Esophagus squamous epithelium (tissue), 4 donors: ENCODE measurements at regions not wholly inside any gene's neighbourhood (a gene's known extent, or its start where the extent isn't known, plus 50 kb on each side); places are given as distances from the start of the nearest gene placed in this dataset.

ENCODE experiments used
- POLR2A ChIP-seq, 4 donors: fragments of 450-650 bp; IDR thresholded peaks; one replicate each; pipeline ENCODE4 v1.6.1; 2017; ENCODE audit warnings: antibody characterized with exemption in 4 of 4, mild to moderate bottlenecking in 4 of 4, moderate library complexity in 3 of 4
- TF ChIP-seq, protein P1 (sequence below), 6 experiments: fragments of 450-650 bp in 4 of 6; fragments of 200-600 bp in 2 of 6; sonication (generic) in 2 of 6; IDR thresholded peaks; one replicate each; pipeline ENCODE4 v1.5.1; 2016 to 2019; ENCODE audit warnings: antibody characterized with exemption in 6 of 6, mild to moderate bottlenecking in 4 of 6, moderate library complexity in 4 of 6

DNA sequence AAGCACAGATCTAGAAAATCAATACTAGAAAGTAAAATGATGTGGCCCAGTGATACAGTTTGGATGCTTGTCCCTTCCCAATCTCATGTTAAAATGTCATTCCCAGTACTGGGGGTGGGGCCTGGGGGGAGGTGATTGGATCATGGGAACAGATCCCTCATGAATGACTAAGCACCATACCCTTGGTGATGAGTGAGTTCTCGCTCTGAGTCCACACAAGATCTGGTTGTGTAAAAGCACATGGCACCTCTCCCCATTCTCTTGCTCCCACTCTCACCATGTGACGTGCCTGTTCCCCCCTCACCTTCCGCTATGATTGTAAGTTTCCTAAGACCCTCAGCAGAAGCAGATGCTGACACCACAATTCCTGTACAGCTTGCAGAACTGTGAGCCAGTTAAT lies 234.2 kb upstream of the CDH6 start:
- TF ChIP-seq, protein P1, sequence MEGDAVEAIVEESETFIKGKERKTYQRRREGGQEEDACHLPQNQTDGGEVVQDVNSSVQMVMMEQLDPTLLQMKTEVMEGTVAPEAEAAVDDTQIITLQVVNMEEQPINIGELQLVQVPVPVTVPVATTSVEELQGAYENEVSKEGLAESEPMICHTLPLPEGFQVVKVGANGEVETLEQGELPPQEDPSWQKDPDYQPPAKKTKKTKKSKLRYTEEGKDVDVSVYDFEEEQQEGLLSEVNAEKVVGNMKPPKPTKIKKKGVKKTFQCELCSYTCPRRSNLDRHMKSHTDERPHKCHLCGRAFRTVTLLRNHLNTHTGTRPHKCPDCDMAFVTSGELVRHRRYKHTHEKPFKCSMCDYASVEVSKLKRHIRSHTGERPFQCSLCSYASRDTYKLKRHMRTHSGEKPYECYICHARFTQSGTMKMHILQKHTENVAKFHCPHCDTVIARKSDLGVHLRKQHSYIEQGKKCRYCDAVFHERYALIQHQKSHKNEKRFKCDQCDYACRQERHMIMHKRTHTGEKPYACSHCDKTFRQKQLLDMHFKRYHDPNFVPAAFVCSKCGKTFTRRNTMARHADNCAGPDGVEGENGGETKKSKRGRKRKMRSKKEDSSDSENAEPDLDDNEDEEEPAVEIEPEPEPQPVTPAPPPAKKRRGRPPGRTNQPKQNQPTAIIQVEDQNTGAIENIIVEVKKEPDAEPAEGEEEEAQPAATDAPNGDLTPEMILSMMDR (IDR thresholded peaks at IDR 0.05): no peak
- TF ChIP-seq POLR2A (IDR thresholded peaks at IDR 0.05): no peak
